WTC11 (cell line): ENCODE measurements at regions not wholly inside any gene's neighbourhood (a gene's known extent, or its start where the extent isn't known, plus 50 kb on each side); places are given as distances from the start of the nearest gene placed in this dataset.

Experiments
- ATAC-seq: fragments of 200-7000 bp; cut with Tn5 transposase; 2 replicates; pipeline ENCODE4 v1.10.0; 2021; ENCODE audit warnings: mild to moderate bottlenecking, moderate library complexity
- CTCF ChIA-PET: fragments of 300-600 bp; sonication (Branson Sonifier 250); formaldehyde crosslinking; loops from one replicate; lab custom pipeline; 2021; ENCODE audit warnings: antibody characterized with exemption; lab: Charles Lee
- POLR2A ChIA-PET: fragments of 350-600 bp; sonication (Branson Sonifier 250); formaldehyde crosslinking; loops from one replicate; lab custom pipeline; 2021; ENCODE audit warnings: antibody characterized with exemption; lab: Charles Lee
- DNase-seq: peaks from one replicate; pipeline ENCODE4 v3.0.0; 2021; ENCODE audit warnings: low spot score
- H3K27ac Mint-ChIP-seq: 2 replicates; pipeline ENCODE4 v1.8.0; 2021; ENCODE audit warnings: mixed read lengths
- H3K27me3 Mint-ChIP-seq: 2 replicates; pipeline ENCODE4 v1.8.0; 2021; ENCODE audit warnings: low read depth, mild to moderate bottlenecking, moderate library complexity, mixed read lengths
- H3K36me3 Mint-ChIP-seq: 2 replicates; pipeline ENCODE4 v1.8.0; 2021; ENCODE audit warnings: mixed read lengths
- H3K4me1 Mint-ChIP-seq: 2 replicates; pipeline ENCODE4 v1.8.0; 2022; ENCODE audit warnings: mixed read lengths
- H3K4me3 Mint-ChIP-seq: 2 replicates; pipeline ENCODE4 v1.8.0; 2021; ENCODE audit warnings: mild to moderate bottlenecking, moderate library complexity, mixed read lengths
- H3K9me3 Mint-ChIP-seq: 2 replicates; pipeline ENCODE4 v1.8.0; 2021; ENCODE audit warnings: mixed read lengths
- CREM ChIP-seq: sonication (generic); formaldehyde crosslinking; IDR thresholded peaks from 2 replicates; pipeline ENCODE4 v1.8.1; 2022; ENCODE audit warnings: mild to moderate bottlenecking, missing genetic modification reagents, moderate library complexity
- ETV6 ChIP-seq: sonication (generic); formaldehyde crosslinking; IDR thresholded peaks from 2 replicates; pipeline ENCODE4 v1.8.1; 2022; ENCODE audit warnings: mild to moderate bottlenecking, missing genetic modification reagents
- FOXK1 ChIP-seq: sonication (generic); formaldehyde crosslinking; IDR thresholded peaks from 2 replicates; pipeline ENCODE4 v1.8.0; 2022; ENCODE audit warnings: mild to moderate bottlenecking, moderate library complexity, missing genetic modification reagents
- HMGA2 ChIP-seq: fragments of 250-450 bp; sonication (Bioruptor Pico); IDR thresholded peaks from 2 replicates; pipeline ENCODE4 v1.4.0; 2021; ENCODE audit warnings: mild to moderate bottlenecking, moderate library complexity
- IRF2 ChIP-seq: sonication (generic); formaldehyde crosslinking; IDR thresholded peaks from 2 replicates; pipeline ENCODE4 v1.8.0; 2022; ENCODE audit warnings: low read depth, missing genetic modification reagents, borderline replicate concordance
- JAZF1 ChIP-seq: fragments of 250-450 bp; sonication (Bioruptor Pico); IDR thresholded peaks from 2 replicates; pipeline ENCODE4 v1.9.0; 2021; ENCODE audit warnings: moderate library complexity, mild to moderate bottlenecking, inconsistent platforms
- NR2C2 ChIP-seq: sonication (generic); formaldehyde crosslinking; IDR thresholded peaks from 2 replicates; pipeline ENCODE4 v1.8.0; 2022; ENCODE audit warnings: mild to moderate bottlenecking, missing genetic modification reagents
- ZBTB21 ChIP-seq: sonication (generic); formaldehyde crosslinking; IDR thresholded peaks from 2 replicates; pipeline ENCODE4 v1.8.1; 2023; ENCODE audit warnings: mild to moderate bottlenecking, missing genetic modification reagents, borderline replicate concordance
- ZNF671 ChIP-seq: fragments of 250-450 bp; sonication (Bioruptor Pico); IDR thresholded peaks from 2 replicates; pipeline ENCODE4 v1.8.0; 2021; ENCODE audit warnings: mild to moderate bottlenecking
- TF ChIP-seq, protein P1 (sequence below): sonication (generic); formaldehyde crosslinking; IDR thresholded peaks from 2 replicates; pipeline ENCODE4 v1.8.1; 2023; ENCODE audit warnings: mild to moderate bottlenecking, missing genetic modification reagents, moderate library complexity
- TF ChIP-seq, protein P2 (sequence below): fragments of 250-450 bp; sonication (Bioruptor Pico); IDR thresholded peaks from 2 replicates; pipeline ENCODE4 v1.9.0; 2021; ENCODE audit warnings: moderate library complexity, mild to moderate bottlenecking, inconsistent platforms, borderline replicate concordance
- TF ChIP-seq, protein P3 (sequence below): fragments of 250-450 bp; sonication (Bioruptor Pico); IDR thresholded peaks from 2 replicates; pipeline ENCODE4 v1.9.0; 2021; ENCODE audit warnings: mild to moderate bottlenecking
- TF ChIP-seq, protein P4 (sequence below): sonication (generic); formaldehyde crosslinking; IDR thresholded peaks from 2 replicates; pipeline ENCODE4 v1.8.0; 2022; ENCODE audit warnings: mild to moderate bottlenecking, missing genetic modification reagents
- TF ChIP-seq, protein P5 (sequence below): sonication (generic); formaldehyde crosslinking; IDR thresholded peaks from 2 replicates; pipeline ENCODE4 v1.8.0; 2022; ENCODE audit warnings: missing genetic modification reagents
- TF ChIP-seq, protein P6 (sequence below): sonication (generic); formaldehyde crosslinking; conservative IDR thresholded peaks from 2 replicates; pipeline ENCODE4 v1.8.1; 2022; ENCODE audit warnings: mild to moderate bottlenecking, missing genetic modification reagents
- TF ChIP-seq, protein P7 (sequence below): sonication (generic); formaldehyde crosslinking; IDR thresholded peaks from 2 replicates; pipeline ENCODE4 v1.8.1; 2023; ENCODE audit warnings: mild to moderate bottlenecking, missing genetic modification reagents, moderate library complexity
- TF ChIP-seq, protein P8 (sequence below): sonication (generic); formaldehyde crosslinking; IDR thresholded peaks from 2 replicates; pipeline ENCODE4 v1.8.1; 2023; ENCODE audit warnings: mild to moderate bottlenecking, missing genetic modification reagents, borderline replicate concordance
- TF ChIP-seq, protein P9 (sequence below): sonication (generic); formaldehyde crosslinking; IDR thresholded peaks from 2 replicates; pipeline ENCODE4 v1.8.1; 2022; ENCODE audit warnings: low read depth, missing genetic modification reagents, borderline replicate concordance
- TF ChIP-seq, protein P10 (sequence below): sonication (generic); formaldehyde crosslinking; IDR thresholded peaks from 2 replicates; pipeline ENCODE4 v1.8.0; 2022; ENCODE audit warnings: mild to moderate bottlenecking, missing genetic modification reagents

DNA sequence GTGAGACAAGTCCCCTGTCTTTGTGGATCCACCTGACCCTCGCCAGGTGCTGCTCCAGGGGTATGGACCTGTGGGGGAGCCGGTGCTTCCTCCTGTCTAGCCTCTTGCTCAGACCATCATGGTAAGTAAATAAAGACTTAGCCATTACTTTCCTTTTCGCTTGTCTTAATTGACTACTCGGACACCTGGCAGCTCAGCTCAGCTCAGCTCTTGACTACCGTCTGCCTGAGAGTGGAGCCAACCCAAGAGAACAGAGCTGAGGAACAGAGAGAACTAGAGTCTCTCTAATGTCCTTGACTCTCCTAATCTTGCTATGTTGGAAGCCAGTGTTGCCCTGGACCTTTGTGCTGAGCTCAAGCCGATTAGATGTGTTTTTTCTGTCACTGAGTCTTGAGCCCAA, 170.3 kb upstream of the CXCR4 start:
- no peak for DNase-seq
- CTCF ChIA-PET = no interaction called here
- TF ChIP-seq, protein P1, sequence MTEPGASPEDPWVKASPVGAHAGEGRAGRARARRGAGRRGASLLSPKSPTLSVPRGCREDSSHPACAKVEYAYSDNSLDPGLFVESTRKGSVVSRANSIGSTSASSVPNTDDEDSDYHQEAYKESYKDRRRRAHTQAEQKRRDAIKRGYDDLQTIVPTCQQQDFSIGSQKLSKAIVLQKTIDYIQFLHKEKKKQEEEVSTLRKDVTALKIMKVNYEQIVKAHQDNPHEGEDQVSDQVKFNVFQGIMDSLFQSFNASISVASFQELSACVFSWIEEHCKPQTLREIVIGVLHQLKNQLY (CRISPR knock-in tag) = no peak
- TF ChIP-seq NR2C2 (CRISPR knock-in tag) = no peak
- TF ChIP-seq, protein P2, sequence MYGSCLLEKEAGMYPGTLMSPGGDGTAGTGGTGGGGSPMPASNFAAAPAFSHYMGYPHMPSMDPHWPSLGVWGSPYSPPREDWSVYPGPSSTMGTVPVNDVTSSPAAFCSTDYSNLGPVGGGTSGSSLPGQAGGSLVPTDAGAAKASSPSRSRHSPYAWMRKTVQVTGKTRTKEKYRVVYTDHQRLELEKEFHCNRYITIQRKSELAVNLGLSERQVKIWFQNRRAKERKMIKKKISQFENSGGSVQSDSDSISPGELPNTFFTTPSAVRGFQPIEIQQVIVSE (CRISPR knock-in tag) = no peak
- TF ChIP-seq, protein P3, sequence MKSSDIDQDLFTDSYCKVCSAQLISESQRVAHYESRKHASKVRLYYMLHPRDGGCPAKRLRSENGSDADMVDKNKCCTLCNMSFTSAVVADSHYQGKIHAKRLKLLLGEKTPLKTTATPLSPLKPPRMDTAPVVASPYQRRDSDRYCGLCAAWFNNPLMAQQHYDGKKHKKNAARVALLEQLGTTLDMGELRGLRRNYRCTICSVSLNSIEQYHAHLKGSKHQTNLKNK = no peak
- TF ChIP-seq IRF2 (CRISPR knock-in tag) = no peak
- no peak for TF ChIP-seq CREM (CRISPR knock-in tag)
- no peak for TF ChIP-seq FOXK1
- TF ChIP-seq, protein P4, sequence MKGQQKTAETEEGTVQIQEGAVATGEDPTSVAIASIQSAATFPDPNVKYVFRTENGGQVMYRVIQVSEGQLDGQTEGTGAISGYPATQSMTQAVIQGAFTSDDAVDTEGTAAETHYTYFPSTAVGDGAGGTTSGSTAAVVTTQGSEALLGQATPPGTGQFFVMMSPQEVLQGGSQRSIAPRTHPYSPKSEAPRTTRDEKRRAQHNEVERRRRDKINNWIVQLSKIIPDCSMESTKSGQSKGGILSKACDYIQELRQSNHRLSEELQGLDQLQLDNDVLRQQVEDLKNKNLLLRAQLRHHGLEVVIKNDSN (CRISPR knock-in tag) = no peak
- TF ChIP-seq, all 79 proteins: peak for 0
- no peaks in the 10 kb centered on the region for H3K27me3 Mint-ChIP-seq
- no peak overlapping the region for H3K4me3 Mint-ChIP-seq
- no peak overlapping the region for H3K27ac Mint-ChIP-seq
- no peaks in the 10 kb centered on the region for H3K4me1 Mint-ChIP-seq
- H3K9me3 Mint-ChIP-seq = no peaks in the 10 kb centered on the region
- ATAC-seq = no peak
- POLR2A ChIA-PET = no interaction called here
- no peaks in the 10 kb centered on the region for H3K36me3 Mint-ChIP-seq

DNA sequence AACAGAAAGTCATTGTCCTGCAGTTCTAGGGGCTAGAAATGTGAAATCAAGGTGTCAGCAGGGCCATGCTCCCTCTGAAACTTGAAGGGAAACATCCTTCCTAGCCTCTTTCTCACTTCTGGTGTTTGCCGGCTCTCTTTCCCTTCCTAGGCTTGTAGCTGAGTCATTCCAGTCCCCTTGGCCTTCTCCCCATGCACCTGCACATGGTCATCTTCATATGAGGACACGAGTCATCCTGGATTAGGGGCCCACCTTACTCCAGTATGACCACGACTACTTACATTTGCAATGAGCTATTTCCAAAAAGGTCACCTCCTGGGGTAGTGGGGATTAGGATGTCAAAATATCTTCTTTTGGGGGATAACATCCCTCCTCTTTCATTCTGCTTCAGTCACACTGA, 168.5 kb upstream of the CXCR4 start:
- Mint-ChIP-seq H3K4me1 (peaks cover 4% of the 10 kb centered on the region; the same call in 1 of the 2 replicates), H3K36me3 (no peaks in the 10 kb centered on the region), H3K27me3 (no peaks in the 10 kb centered on the region), H3K4me3 (no peak overlapping the region), H3K27ac (no peak overlapping the region), H3K9me3 (no peaks in the 10 kb centered on the region)
- DNase-seq (no peak), ATAC-seq (no peak)
- CTCF ChIA-PET = interaction anchor here (1.0 kb wide), 1 partner anchor 98 kb away, joined by 3 read pairs; no protein-coding TSS in a partner anchor
- POLR2A ChIA-PET = interaction anchor here (0.7 kb wide), 1 partner anchor 168 kb away, joined by 3 read pairs; no protein-coding TSS in a partner anchor
- TF ChIP-seq, protein P5, sequence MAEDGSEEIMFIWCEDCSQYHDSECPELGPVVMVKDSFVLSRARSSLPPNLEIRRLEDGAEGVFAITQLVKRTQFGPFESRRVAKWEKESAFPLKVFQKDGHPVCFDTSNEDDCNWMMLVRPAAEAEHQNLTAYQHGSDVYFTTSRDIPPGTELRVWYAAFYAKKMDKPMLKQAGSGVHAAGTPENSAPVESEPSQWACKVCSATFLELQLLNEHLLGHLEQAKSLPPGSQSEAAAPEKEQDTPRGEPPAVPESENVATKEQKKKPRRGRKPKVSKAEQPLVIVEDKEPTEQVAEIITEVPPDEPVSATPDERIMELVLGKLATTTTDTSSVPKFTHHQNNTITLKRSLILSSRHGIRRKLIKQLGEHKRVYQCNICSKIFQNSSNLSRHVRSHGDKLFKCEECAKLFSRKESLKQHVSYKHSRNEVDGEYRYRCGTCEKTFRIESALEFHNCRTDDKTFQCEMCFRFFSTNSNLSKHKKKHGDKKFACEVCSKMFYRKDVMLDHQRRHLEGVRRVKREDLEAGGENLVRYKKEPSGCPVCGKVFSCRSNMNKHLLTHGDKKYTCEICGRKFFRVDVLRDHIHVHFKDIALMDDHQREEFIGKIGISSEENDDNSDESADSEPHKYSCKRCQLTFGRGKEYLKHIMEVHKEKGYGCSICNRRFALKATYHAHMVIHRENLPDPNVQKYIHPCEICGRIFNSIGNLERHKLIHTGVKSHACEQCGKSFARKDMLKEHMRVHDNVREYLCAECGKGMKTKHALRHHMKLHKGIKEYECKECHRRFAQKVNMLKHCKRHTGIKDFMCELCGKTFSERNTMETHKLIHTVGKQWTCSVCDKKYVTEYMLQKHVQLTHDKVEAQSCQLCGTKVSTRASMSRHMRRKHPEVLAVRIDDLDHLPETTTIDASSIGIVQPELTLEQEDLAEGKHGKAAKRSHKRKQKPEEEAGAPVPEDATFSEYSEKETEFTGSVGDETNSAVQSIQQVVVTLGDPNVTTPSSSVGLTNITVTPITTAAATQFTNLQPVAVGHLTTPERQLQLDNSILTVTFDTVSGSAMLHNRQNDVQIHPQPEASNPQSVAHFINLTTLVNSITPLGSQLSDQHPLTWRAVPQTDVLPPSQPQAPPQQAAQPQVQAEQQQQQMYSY (CRISPR knock-in tag) = no peak
- TF ChIP-seq, protein P6, sequence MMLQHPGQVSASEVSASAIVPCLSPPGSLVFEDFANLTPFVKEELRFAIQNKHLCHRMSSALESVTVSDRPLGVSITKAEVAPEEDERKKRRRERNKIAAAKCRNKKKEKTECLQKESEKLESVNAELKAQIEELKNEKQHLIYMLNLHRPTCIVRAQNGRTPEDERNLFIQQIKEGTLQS (CRISPR knock-in tag) = no peak
- TF ChIP-seq ZBTB21 (CRISPR knock-in tag) = no peak
- TF ChIP-seq, protein P3 = no peak
- no peak for TF ChIP-seq JAZF1 (CRISPR knock-in tag)
- TF ChIP-seq, protein P7, sequence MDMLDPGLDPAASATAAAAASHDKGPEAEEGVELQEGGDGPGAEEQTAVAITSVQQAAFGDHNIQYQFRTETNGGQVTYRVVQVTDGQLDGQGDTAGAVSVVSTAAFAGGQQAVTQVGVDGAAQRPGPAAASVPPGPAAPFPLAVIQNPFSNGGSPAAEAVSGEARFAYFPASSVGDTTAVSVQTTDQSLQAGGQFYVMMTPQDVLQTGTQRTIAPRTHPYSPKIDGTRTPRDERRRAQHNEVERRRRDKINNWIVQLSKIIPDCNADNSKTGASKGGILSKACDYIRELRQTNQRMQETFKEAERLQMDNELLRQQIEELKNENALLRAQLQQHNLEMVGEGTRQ = no peak
- no peak for TF ChIP-seq HMGA2 (CRISPR knock-in tag)
- TF ChIP-seq, protein P8, sequence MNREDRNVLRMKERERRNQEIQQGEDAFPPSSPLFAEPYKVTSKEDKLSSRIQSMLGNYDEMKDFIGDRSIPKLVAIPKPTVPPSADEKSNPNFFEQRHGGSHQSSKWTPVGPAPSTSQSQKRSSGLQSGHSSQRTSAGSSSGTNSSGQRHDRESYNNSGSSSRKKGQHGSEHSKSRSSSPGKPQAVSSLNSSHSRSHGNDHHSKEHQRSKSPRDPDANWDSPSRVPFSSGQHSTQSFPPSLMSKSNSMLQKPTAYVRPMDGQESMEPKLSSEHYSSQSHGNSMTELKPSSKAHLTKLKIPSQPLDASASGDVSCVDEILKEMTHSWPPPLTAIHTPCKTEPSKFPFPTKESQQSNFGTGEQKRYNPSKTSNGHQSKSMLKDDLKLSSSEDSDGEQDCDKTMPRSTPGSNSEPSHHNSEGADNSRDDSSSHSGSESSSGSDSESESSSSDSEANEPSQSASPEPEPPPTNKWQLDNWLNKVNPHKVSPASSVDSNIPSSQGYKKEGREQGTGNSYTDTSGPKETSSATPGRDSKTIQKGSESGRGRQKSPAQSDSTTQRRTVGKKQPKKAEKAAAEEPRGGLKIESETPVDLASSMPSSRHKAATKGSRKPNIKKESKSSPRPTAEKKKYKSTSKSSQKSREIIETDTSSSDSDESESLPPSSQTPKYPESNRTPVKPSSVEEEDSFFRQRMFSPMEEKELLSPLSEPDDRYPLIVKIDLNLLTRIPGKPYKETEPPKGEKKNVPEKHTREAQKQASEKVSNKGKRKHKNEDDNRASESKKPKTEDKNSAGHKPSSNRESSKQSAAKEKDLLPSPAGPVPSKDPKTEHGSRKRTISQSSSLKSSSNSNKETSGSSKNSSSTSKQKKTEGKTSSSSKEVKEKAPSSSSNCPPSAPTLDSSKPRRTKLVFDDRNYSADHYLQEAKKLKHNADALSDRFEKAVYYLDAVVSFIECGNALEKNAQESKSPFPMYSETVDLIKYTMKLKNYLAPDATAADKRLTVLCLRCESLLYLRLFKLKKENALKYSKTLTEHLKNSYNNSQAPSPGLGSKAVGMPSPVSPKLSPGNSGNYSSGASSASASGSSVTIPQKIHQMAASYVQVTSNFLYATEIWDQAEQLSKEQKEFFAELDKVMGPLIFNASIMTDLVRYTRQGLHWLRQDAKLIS (CRISPR knock-in tag) = no peak
- TF ChIP-seq, protein P9, sequence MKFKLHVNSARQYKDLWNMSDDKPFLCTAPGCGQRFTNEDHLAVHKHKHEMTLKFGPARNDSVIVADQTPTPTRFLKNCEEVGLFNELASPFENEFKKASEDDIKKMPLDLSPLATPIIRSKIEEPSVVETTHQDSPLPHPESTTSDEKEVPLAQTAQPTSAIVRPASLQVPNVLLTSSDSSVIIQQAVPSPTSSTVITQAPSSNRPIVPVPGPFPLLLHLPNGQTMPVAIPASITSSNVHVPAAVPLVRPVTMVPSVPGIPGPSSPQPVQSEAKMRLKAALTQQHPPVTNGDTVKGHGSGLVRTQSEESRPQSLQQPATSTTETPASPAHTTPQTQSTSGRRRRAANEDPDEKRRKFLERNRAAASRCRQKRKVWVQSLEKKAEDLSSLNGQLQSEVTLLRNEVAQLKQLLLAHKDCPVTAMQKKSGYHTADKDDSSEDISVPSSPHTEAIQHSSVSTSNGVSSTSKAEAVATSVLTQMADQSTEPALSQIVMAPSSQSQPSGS (CRISPR knock-in tag) = no peak
- TF ChIP-seq ZNF671 (CRISPR knock-in tag) = no peak
- TF ChIP-seq IRF2 (CRISPR knock-in tag) = no peak
- no peak for TF ChIP-seq ETV6 (CRISPR knock-in tag)
- TF ChIP-seq, protein P4 (CRISPR knock-in tag) = no peak
- TF ChIP-seq, protein P10, sequence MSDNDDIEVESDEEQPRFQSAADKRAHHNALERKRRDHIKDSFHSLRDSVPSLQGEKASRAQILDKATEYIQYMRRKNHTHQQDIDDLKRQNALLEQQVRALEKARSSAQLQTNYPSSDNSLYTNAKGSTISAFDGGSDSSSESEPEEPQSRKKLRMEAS (CRISPR knock-in tag) = no peak
